RKO (cell line): ENCODE measurements at regions not wholly inside any gene's neighbourhood (a gene's known extent, or its start where the extent isn't known, plus 50 kb on each side); places are given as distances from the start of the nearest gene placed in this dataset.

Experiments
- DNase-seq: peaks from one replicate; pipeline ENCODE4 v3.0.0-alpha.2; 2016; ENCODE audit warnings: low spot score

- no peak for DNase-seq
These were observed 138.1 kb upstream of the ALKAL2 start for GRCh38 chr2:425947-426346.

- DNase-seq, result no peak
These were observed 137.4 kb upstream of the ALKAL2 start for GRCh38 chr2:425243-425642.

GRCh38 chr2:424306-425171, 136.6 kb upstream of the ALKAL2 start:
- no peak for DNase-seq

- no peak for DNase-seq
These were observed 135.6 kb upstream of the ALKAL2 start for GRCh38 chr2:423479-423878.

GRCh38 chr2:422676-423435, 135.0 kb upstream of the ALKAL2 start:
- DNase-seq, result no peak

- DNase-seq, result no peak
These were observed 133.5 kb upstream of the ALKAL2 start for GRCh38 chr2:421406-421805.

- DNase-seq, result no peak
These were observed 131.9 kb upstream of the ALKAL2 start for GRCh38 chr2:419687-420317.

GRCh38 chr2:417662-418061, 129.8 kb upstream of the ALKAL2 start:
- no peak for DNase-seq

GRCh38 chr2:417006-417405, 129.1 kb upstream of the ALKAL2 start:
- no peak for DNase-seq

GRCh38 chr2:415986-416610, 128.2 kb upstream of the ALKAL2 start:
- DNase-seq, result no peak

GRCh38 chr2:409523-409922, 121.6 kb upstream of the ALKAL2 start:
- DNase-seq, result no peak

GRCh38 chr2:407630-408029, 119.7 kb upstream of the ALKAL2 start:
- no peak for DNase-seq

GRCh38 chr2:406876-407275, 119.0 kb upstream of the ALKAL2 start:
- DNase-seq, result no peak

GRCh38 chr2:406231-406630, 118.3 kb upstream of the ALKAL2 start:
- no peak for DNase-seq

GRCh38 chr2:404581-404980, 116.7 kb upstream of the ALKAL2 start:
- DNase-seq, result no peak

- DNase-seq, result no peak
These were observed 115.8 kb upstream of the ALKAL2 start for GRCh38 chr2:403682-404081.

- no peak for DNase-seq
These were observed 114.8 kb upstream of the ALKAL2 start for GRCh38 chr2:402721-403120.

GRCh38 chr2:402206-402605, 114.3 kb upstream of the ALKAL2 start:
- DNase-seq, result no peak

- DNase-seq, result no peak
These were observed 113.3 kb upstream of the ALKAL2 start for GRCh38 chr2:401019-401679.

- no peak for DNase-seq
These were observed 110.0 kb upstream of the ALKAL2 start for GRCh38 chr2:397926-398325.

- no peak for DNase-seq
These were observed 109.6 kb upstream of the ALKAL2 start for GRCh38 chr2:397521-397920.

GRCh38 chr2:396903-397302, 109.0 kb upstream of the ALKAL2 start:
- no peak for DNase-seq
